Adrenal gland (tissue), 5 donors: ENCODE measurements at regions not wholly inside any gene's neighbourhood (a gene's known extent, or its start where the extent isn't known, plus 50 kb on each side); places are given as distances from the start of the nearest gene placed in this dataset.

Experiments used
- CTCF ChIP-seq, 6 experiments: fragments of 450-650 bp in 4 of 6; fragments of 200-600 bp in 2 of 6; sonication (generic) in 1 of 6; IDR thresholded peaks; 1 replicate in 5 of 6; 2 replicates in 1 of 6; pipeline versions ENCODE4 v1.5.1 to v1.8.0; 2016 to 2021; ENCODE audit warnings: antibody characterized with exemption in 6 of 6, mild to moderate bottlenecking in 2 of 6, moderate library complexity in 1 of 6
- POLR2A ChIP-seq, 2 donors: fragments of 450-650 bp; IDR thresholded peaks; one replicate each; pipeline ENCODE4 v1.6.1; 2017; ENCODE audit warnings: antibody characterized with exemption in 2 of 2, mild to moderate bottlenecking in 2 of 2, moderate library complexity in 1 of 2
- donor health status: DM: no; HTN: no; CAD: no.

GRCh38 chr1:67983867-67984266, 66.6 kb downstream of the DIRAS3 start:
- TF ChIP-seq CTCF (IDR thresholded peaks at IDR 0.05) = no peak
- no peak for TF ChIP-seq POLR2A (IDR thresholded peaks at IDR 0.05)
